ENCODE measurements at regions not wholly inside any gene's neighbourhood (a gene's known extent, or its start where the extent isn't known, plus 50 kb on each side); places are given as distances from the start of the nearest gene placed in this dataset.
"Not testable (repeated sequence)": the region's sequence is repeated elsewhere in the genome, so short reads cannot be mapped to it uniquely, and the experiment has no call there.

DNA sequence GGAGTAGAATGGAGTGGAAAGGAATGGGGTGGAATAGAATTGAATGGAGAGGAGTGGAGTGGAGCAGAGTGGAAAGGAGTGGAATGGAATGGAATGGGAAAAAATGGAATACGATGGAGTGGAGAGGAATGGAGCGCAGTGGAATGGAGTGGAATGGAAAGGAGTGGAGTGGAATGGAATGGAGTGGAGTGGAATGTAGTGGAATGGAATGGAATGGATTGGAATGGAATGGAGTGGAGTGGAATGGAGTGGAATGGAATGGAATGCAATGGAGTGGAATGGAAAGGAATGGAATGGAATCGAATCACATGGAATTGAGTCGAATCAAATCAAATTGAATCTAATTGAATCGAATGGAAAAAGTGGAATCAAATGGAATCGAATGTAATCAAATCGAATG, 1016.1 kb downstream of the CDY1 start:
- no peak for DNase-seq (ENCODE audit: low spot score)

- DNase-seq (ENCODE audit: low spot score): not testable (repeated sequence)
These were observed 1023.9 kb downstream of the CDY1 start for GRCh38 chrY:26645856-26646255.

GRCh38 chrY:26648240-26648639, 1026.3 kb downstream of the CDY1 start:
- not testable (repeated sequence) for DNase-seq (ENCODE audit: low spot score)

- not testable (repeated sequence) for DNase-seq (ENCODE audit: low spot score)
These were observed 1042.3 kb downstream of the CDY1 start for GRCh38 chrY:26664245-26664644.

GRCh38 chrY:26666691-26667090, 1044.8 kb downstream of the CDY1 start:
- not testable (repeated sequence) for DNase-seq (ENCODE audit: low spot score)

- DNase-seq (ENCODE audit: low spot score): not testable (repeated sequence)
These were observed 1047.3 kb downstream of the CDY1 start for GRCh38 chrY:26669243-26669642.

DNA sequence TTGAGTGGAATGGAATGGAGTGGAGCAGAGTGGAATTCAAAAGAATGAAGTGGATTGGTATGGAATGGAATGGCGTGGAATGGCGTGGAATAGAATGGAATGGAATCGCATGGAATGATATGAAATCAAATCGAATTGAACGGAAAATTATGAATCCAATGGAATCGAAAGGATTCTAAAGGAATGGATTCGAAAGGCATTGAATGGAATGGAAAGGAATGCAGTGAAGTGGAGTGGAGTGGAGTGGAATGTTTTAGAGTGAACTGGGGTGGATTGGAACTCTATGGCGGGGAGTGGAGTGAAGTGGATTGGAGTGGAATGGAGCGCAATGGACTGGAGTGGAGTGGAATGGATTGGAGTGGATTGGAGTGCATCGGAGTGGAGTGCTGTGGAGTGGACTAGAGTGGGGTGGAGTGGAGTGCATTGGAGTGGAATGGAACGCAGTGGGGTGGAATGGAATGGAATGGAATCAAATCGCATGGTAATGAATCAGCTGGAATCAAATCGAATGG, 1048.5 kb downstream of the CDY1 start:
- peak; percentile 48 for DNase-seq (ENCODE audit: low spot score)

- DNase-seq (ENCODE audit: low spot score): peak; percentile 45
These were observed 1049.3 kb downstream of the CDY1 start for GRCh38 chrY:26670881-26671879.
